ENCODE measurements at regions not wholly inside any gene's neighbourhood (a gene's known extent, or its start where the extent isn't known, plus 50 kb on each side); places are given as distances from the start of the nearest gene placed in this dataset.

DNA sequence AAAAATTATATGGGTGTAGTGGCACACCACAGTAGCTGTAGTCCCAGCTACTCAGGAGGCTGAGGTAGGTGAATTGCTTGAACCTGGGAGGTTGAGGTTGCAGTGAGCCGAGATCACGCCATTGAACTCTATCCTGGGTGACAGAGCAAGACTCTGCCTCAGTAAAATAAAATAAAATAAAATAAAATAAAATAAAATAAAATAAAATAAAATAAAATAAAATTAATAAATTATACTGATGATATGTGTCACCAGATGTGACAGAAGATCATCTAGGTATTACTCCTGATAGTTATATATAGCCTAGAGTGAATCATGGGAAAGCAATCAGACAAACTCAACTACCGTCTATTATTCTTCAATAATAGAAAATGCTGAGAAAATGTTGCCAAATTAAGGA is 972.5 kb downstream of the MRPL39 start:
- TF ChIP-seq, protein P1, sequence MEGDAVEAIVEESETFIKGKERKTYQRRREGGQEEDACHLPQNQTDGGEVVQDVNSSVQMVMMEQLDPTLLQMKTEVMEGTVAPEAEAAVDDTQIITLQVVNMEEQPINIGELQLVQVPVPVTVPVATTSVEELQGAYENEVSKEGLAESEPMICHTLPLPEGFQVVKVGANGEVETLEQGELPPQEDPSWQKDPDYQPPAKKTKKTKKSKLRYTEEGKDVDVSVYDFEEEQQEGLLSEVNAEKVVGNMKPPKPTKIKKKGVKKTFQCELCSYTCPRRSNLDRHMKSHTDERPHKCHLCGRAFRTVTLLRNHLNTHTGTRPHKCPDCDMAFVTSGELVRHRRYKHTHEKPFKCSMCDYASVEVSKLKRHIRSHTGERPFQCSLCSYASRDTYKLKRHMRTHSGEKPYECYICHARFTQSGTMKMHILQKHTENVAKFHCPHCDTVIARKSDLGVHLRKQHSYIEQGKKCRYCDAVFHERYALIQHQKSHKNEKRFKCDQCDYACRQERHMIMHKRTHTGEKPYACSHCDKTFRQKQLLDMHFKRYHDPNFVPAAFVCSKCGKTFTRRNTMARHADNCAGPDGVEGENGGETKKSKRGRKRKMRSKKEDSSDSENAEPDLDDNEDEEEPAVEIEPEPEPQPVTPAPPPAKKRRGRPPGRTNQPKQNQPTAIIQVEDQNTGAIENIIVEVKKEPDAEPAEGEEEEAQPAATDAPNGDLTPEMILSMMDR (IDR thresholded peaks at IDR 0.05), result no peak
- TF ChIP-seq POLR2A (IDR thresholded peaks at IDR 0.05), result no peak
- TF ChIP-seq EP300 (IDR thresholded peaks at IDR 0.05), result no peak
